Calu3 (cell line): ENCODE measurements at regions not wholly inside any gene's neighbourhood (a gene's known extent, or its start where the extent isn't known, plus 50 kb on each side); places are given as distances from the start of the nearest gene placed in this dataset.

Source experiments
- BruUV-seq: library from RNA; stranded (reverse); fragments of 400-500 nt; replicated peaks from 2 replicates; lab custom pipeline; 2021; lab: Mats Ljungman, UMichigan
- CTCF ChIA-PET: fragments of 300-600 bp; sonication (Branson Sonifier 250); formaldehyde crosslinking; loops from one replicate; lab custom pipeline; 2022; ENCODE audit warnings: antibody characterized with exemption; lab: Charles Lee
- DNase-seq: peaks from one replicate; pipeline ENCODE4 v3.0.0; 2022
- H3K27ac Mint-ChIP-seq: one replicate; pipeline ENCODE4 v1.8.0; 2022; ENCODE audit warnings: mixed read lengths; ENCODE audit not compliant: unreplicated experiment
- H3K27me3 Mint-ChIP-seq: one replicate; pipeline ENCODE4 v1.8.0; 2022; ENCODE audit warnings: mixed read lengths; ENCODE audit not compliant: unreplicated experiment
- H3K36me3 Mint-ChIP-seq: one replicate; pipeline ENCODE4 v1.8.0; 2022; ENCODE audit warnings: mild to moderate bottlenecking, moderate library complexity, mixed read lengths; ENCODE audit not compliant: insufficient read depth, unreplicated experiment
- H3K4me1 Mint-ChIP-seq: one replicate; pipeline ENCODE4 v1.8.0; 2022; ENCODE audit warnings: mild to moderate bottlenecking, low read depth, mixed read lengths; ENCODE audit not compliant: unreplicated experiment
- H3K4me3 Mint-ChIP-seq: one replicate; pipeline ENCODE4 v1.8.0; 2022; ENCODE audit warnings: mild to moderate bottlenecking, low read depth, moderate library complexity, mixed read lengths; ENCODE audit not compliant: unreplicated experiment
- H3K9me3 Mint-ChIP-seq: one replicate; pipeline ENCODE4 v1.8.0; 2022; ENCODE audit warnings: low read depth, mixed read lengths; ENCODE audit not compliant: unreplicated experiment
- CTCF ChIP-seq: fragments of 200-600 bp; IDR thresholded peaks from one replicate; pipeline ENCODE4 v1.8.0; 2022; ENCODE audit warnings: antibody characterized with exemption; ENCODE audit not compliant: unreplicated experiment
- intact Hi-C: fragments of 100-400 bp; cut with micrococcal nuclease; formaldehyde crosslinking; loops from one replicate; pipeline ENCODE4 v1.10.0; 2022; ENCODE audit not compliant: unreplicated experiment

- no TSS peak for BruUV-seq
Measured at GRCh38 chr2:64704161-64704560, 50.4 kb upstream of the SERTAD2 start.

GRCh38 chr2:64704996-64705395 lies 51.3 kb upstream of the SERTAD2 start:
- no peak overlapping the region for H3K27ac Mint-ChIP-seq
- CTCF ChIA-PET, result interaction anchor here (1.2 kb wide), 1 partner anchor 37 kb away, joined by 3 read pairs; no protein-coding TSS in a partner anchor
- H3K9me3 Mint-ChIP-seq, result no peaks in the 10 kb centered on the region
- intact Hi-C loops, result no loop called here
- H3K36me3 Mint-ChIP-seq, result no peaks in the 10 kb centered on the region
- DNase-seq, result no peak
- TF ChIP-seq CTCF, result no peak
- no peaks in the 10 kb centered on the region for H3K27me3 Mint-ChIP-seq
- no peak overlapping the region for H3K4me3 Mint-ChIP-seq
- no TSS peak for BruUV-seq
- peaks cover 10% of the 10 kb centered on the region for H3K4me1 Mint-ChIP-seq

More at GRCh38 chr2:64704161-64704560, 50.4 kb upstream of the SERTAD2 start:
- Mint-ChIP-seq H3K9me3 (no peaks in the 10 kb centered on the region), H3K27me3 (no peaks in the 10 kb centered on the region), H3K36me3 (no peaks in the 10 kb centered on the region), H3K4me1 (peaks cover 18% of the 10 kb centered on the region), H3K4me3 (no peak overlapping the region), H3K27ac (no peak overlapping the region)
- DNase-seq, result no peak
- intact Hi-C loops, result no loop called here
- CTCF ChIA-PET, result interaction anchor here (0.7 to 1.2 kb wide), 3 partner anchors 38 to 99 kb away, joined by 3 to 4 read pairs (median 3); no protein-coding TSS in a partner anchor
- no peak for TF ChIP-seq CTCF

GRCh38 chr2:64707276-64707675 lies 53.6 kb upstream of the SERTAD2 start:
- H3K27ac Mint-ChIP-seq, result no peak overlapping the region
- CTCF ChIA-PET, result no interaction called here
- H3K9me3 Mint-ChIP-seq, result no peaks in the 10 kb centered on the region
- no peaks in the 10 kb centered on the region for H3K27me3 Mint-ChIP-seq
- DNase-seq, result no peak
- no peak for TF ChIP-seq CTCF
- intact Hi-C loops, result no loop called here
- H3K4me1 Mint-ChIP-seq, result no peaks in the 10 kb centered on the region
- BruUV-seq, result no TSS peak
- H3K36me3 Mint-ChIP-seq, result no peaks in the 10 kb centered on the region
- H3K4me3 Mint-ChIP-seq, result no peak overlapping the region

GRCh38 chr2:64708829-64709228 lies 55.1 kb upstream of the SERTAD2 start:
- intact Hi-C loops, result no loop called here
- no TSS peak for BruUV-seq
- DNase-seq, result no peak
- Mint-ChIP-seq H3K4me1 (no peaks in the 10 kb centered on the region), H3K4me3 (no peak overlapping the region), H3K36me3 (no peaks in the 10 kb centered on the region), H3K27me3 (no peaks in the 10 kb centered on the region), H3K27ac (no peak overlapping the region), H3K9me3 (no peaks in the 10 kb centered on the region)
- CTCF ChIA-PET, result no interaction called here
- no peak for TF ChIP-seq CTCF
